ENCODE measurements at regions not wholly inside any gene's neighbourhood (a gene's known extent, or its start where the extent isn't known, plus 50 kb on each side); places are given as distances from the start of the nearest gene placed in this dataset.

DNA sequence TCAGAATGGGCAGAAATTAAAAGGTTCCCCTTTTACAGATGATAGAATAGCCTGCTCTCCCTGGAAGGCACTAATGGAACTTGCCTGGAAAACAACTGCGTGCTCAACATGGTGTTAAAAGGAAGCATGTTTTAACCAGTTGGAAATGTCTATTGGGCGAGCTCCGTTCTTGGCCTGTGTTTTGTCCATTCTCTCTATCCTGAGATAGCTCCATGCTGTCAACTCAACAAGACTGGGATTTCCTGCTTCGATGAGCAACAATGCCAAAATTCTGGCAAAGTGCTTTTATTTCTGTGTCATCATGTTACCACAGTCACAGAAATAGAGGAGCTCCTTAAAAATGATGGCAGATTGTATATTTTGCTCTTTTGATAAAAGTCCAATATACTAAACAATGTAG is 198.3 kb downstream of the PLK2 start:
- Histone ChIP-seq H3K27me3 (replicated peaks in 1 of 4; ENCODE audit: control insufficient read depth in 3 of 4, extremely low read depth in 1 of 4, insufficient read depth in 3 of 4, low read length in 3 of 4) (no peaks in the 10 kb centered on the region), H3K79me2 (ENCODE audit: control insufficient read depth in 1 of 2, insufficient read depth in 2 of 2, low read length in 2 of 2) (no peaks in the 10 kb centered on the region), H4K20me1 (replicated peaks in 1 of 2; ENCODE audit: control insufficient read depth in 1 of 2, insufficient read depth in 2 of 2, low read length in 2 of 2) (no peaks in the 10 kb centered on the region), H3K56ac (replicated peaks; ENCODE audit: insufficient read length, low read depth, low read length) (no peak overlapping the region), H4K91ac (replicated peaks; ENCODE audit: insufficient read length, low read length) (no peak overlapping the region), H4K8ac (ENCODE audit: extremely low read depth, insufficient read depth, low read length) (no peak overlapping the region), H2BK20ac (ENCODE audit: low read length) (no peak overlapping the region), H3K4me3 (ENCODE audit: extremely low read depth in 1 of 4, insufficient read depth in 2 of 4, low read depth in 3 of 4, low read length in 4 of 4) (no peak overlapping the region), H3K23me2 (ENCODE audit: low read depth, low read length) (no peaks in the 10 kb centered on the region), H2BK12ac (ENCODE audit: low read depth, low read length) (no peak overlapping the region), H2AFZ (ENCODE audit: low read length) (no peak overlapping the region), H3K4me2 (ENCODE audit: insufficient read depth in 1 of 2, low read depth in 2 of 2, low read length in 2 of 2) (no peak overlapping the region), H2BK5ac (ENCODE audit: low read depth, low read length) (no peak overlapping the region), H3K36me3 (ENCODE audit: control insufficient read depth in 2 of 4, insufficient read depth in 4 of 4, low read length in 3 of 4) (no peaks in the 10 kb centered on the region), H4K5ac (ENCODE audit: insufficient read length, low read depth, low read length) (no peak overlapping the region), H3K9ac (replicated peaks in 1 of 4; ENCODE audit: extremely low read depth in 1 of 4, low read depth in 3 of 4, low read length in 3 of 4) (no peak overlapping the region), H3K23ac (ENCODE audit: insufficient read length) (no peak overlapping the region), H3K4me1 (replicated peaks in 1 of 4; ENCODE audit: control insufficient read depth in 3 of 4, insufficient read depth in 4 of 4, low read length in 3 of 4) (0 out of 7 replicates have a peak, but pooled peaks cover 0 to 2% (median 0%) of the 10 kb centered on the region in 4 experiments), H3K27ac (ENCODE audit: low read depth, low read length) (no peak overlapping the region), H3K14ac (ENCODE audit: insufficient read length) (no peak overlapping the region), H2AK5ac (ENCODE audit: low read depth, low read length) (no peak overlapping the region), H3K18ac (ENCODE audit: extremely low read depth, low read length) (no peak overlapping the region), H2BK120ac (replicated peaks; ENCODE audit: low read depth, low read length) (no peak overlapping the region), H3K9me3 (ENCODE audit: insufficient read depth in 2 of 2, low read depth in 1 of 2, low read length in 1 of 2) (no peaks in the 10 kb centered on the region), H2BK15ac (ENCODE audit: low read length) (no peak overlapping the region), H3K79me1 (ENCODE audit: low read depth, low read length) (no peaks in the 10 kb centered on the region), H3K4ac (replicated peaks; ENCODE audit: insufficient read length, low read depth, low read length) (no peak overlapping the region)
- 96% methylated on average over 4 of the region's 4 CpGs; no CpG with 5 or more reads in 1 of the 2 experiments for WGBS, 2 experiments (ENCODE audit: extremely low coverage in 1 of 2, insufficient coverage in 1 of 2, insufficient read length in 1 of 2, insufficient replicate concordance in 2 of 2, low coverage in 1 of 2, low lambda C conversion rate in 2 of 2, missing lambda C conversion rate in 1 of 2)
- FAIRE-seq, result no peak
- DNase-seq (ENCODE audit: low read depth in 1 of 2, low spot score in 2 of 2), result no peak
- no peak for TF ChIP-seq E2F6 (IDR thresholded peaks at IDR 0.05)
- no peak for TF ChIP-seq KDM1A (IDR thresholded peaks at IDR 0.05; ENCODE audit: borderline replicate concordance, low read length)
- no peak for TF ChIP-seq HDAC6 (IDR thresholded peaks at IDR 0.05; ENCODE audit: low read depth, low read length)
- TF ChIP-seq SRF (IDR thresholded peaks at IDR 0.05; ENCODE audit: low read depth, low read length), result no peak
- TF ChIP-seq ASH2L (IDR thresholded peaks at IDR 0.05; ENCODE audit: low read length), result no peak
- TF ChIP-seq KDM4A (IDR thresholded peaks at IDR 0.05; ENCODE audit: low read depth, low read length, severe bottlenecking), result no peak
- TF ChIP-seq CBX5 (IDR thresholded peaks at IDR 0.05; ENCODE audit: low read depth, low read length), result no peak
- TF ChIP-seq SP4 (IDR thresholded peaks at IDR 0.05; ENCODE audit: low read length), result no peak
- TF ChIP-seq BCL11A (IDR thresholded peaks at IDR 0.05; ENCODE audit: low read depth in 2 of 2, low read length in 2 of 2), result no peak
- TF ChIP-seq MAFK (IDR thresholded peaks at IDR 0.05; ENCODE audit: low read depth, low read length), result no peak
- TF ChIP-seq POU5F1 (IDR thresholded peaks at IDR 0.05; ENCODE audit: low read depth, low read length), result no peak
- TF ChIP-seq EZH2 (IDR thresholded peaks at IDR 0.05; ENCODE audit: low read depth, low read length, severe bottlenecking), result no peak
- no peak for TF ChIP-seq ZNF274 (IDR thresholded peaks at IDR 0.05; ENCODE audit: borderline replicate concordance, extremely low read depth, low read length)
- TF ChIP-seq RBBP5 (IDR thresholded peaks at IDR 0.05; ENCODE audit: borderline replicate concordance, low read depth, low read length), result no peak
- no peak for TF ChIP-seq JUN (IDR thresholded peaks at IDR 0.05; ENCODE audit: low read depth, low read length)
- POLR2A ChIA-PET (ENCODE audit: partially characterized antibody), result no interaction called here
- CTCF ChIA-PET (ENCODE audit: partially characterized antibody), result interaction anchor here (1.8 kb wide), 1 partner anchor 12 kb away, joined by 5 read pairs; no protein-coding TSS in a partner anchor

Data from H1 (cell line).